ENCODE measurements at regions not wholly inside any gene's neighbourhood (a gene's known extent, or its start where the extent isn't known, plus 50 kb on each side); places are given as distances from the start of the nearest gene placed in this dataset. TPM values are rescaled to one million over a fixed set of nuclear protein-coding genes. Genes with fewer than 3 reads are reported as not detected.

GRCh38 chr11:28400331-28401100, 292.3 kb downstream of the METTL15 start:
- no peak overlapping the region for H3K27ac Mint-ChIP-seq (ENCODE audit: unreplicated experiment)
- no peak for DNase-seq (ENCODE audit: low read depth, low spot score)

GRCh38 chr11:28393348-28393747, 285.2 kb downstream of the METTL15 start:
- peaks cover 3% of the 10 kb centered on the region for H3K36me3 Mint-ChIP-seq (ENCODE audit: low read depth)
- no peak for TF ChIP-seq CTCF (conservative IDR thresholded peaks at IDR 0.05)
- no peaks in the 10 kb centered on the region for H3K4me1 Mint-ChIP-seq
- H3K4me3 Mint-ChIP-seq: no peak overlapping the region
- H3K9me3 Mint-ChIP-seq: no peaks in the 10 kb centered on the region
- no peak for DNase-seq (ENCODE audit: low read depth, low spot score)
- H3K27ac Mint-ChIP-seq (ENCODE audit: unreplicated experiment): no peak overlapping the region
- H3K27me3 Mint-ChIP-seq (ENCODE audit: low read depth): no peaks in the 10 kb centered on the region

More at GRCh38 chr11:28400331-28401100, 292.3 kb downstream of the METTL15 start:
- no peak overlapping the region for H3K4me3 Mint-ChIP-seq
- H3K27me3 Mint-ChIP-seq (ENCODE audit: low read depth): no peaks in the 10 kb centered on the region
- H3K4me1 Mint-ChIP-seq: no peaks in the 10 kb centered on the region
- H3K9me3 Mint-ChIP-seq: no peaks in the 10 kb centered on the region
- H3K36me3 Mint-ChIP-seq (ENCODE audit: low read depth): peaks cover 3% of the 10 kb centered on the region
- no peak for TF ChIP-seq CTCF (conservative IDR thresholded peaks at IDR 0.05)

- H3K27me3 Mint-ChIP-seq (ENCODE audit: low read depth): no peaks in the 10 kb centered on the region
- no peak overlapping the region for H3K4me3 Mint-ChIP-seq
- no peak for DNase-seq (ENCODE audit: low read depth, low spot score)
- no peaks in the 10 kb centered on the region for H3K4me1 Mint-ChIP-seq
- H3K36me3 Mint-ChIP-seq (ENCODE audit: low read depth): peaks cover 6% of the 10 kb centered on the region
- TF ChIP-seq CTCF (conservative IDR thresholded peaks at IDR 0.05): no peak
- H3K27ac Mint-ChIP-seq (ENCODE audit: unreplicated experiment): no peak overlapping the region
- peaks cover 6% of the 10 kb centered on the region for H3K9me3 Mint-ChIP-seq
Measured at GRCh38 chr11:28384418-28384817, 276.2 kb downstream of the METTL15 start.

- no peaks in the 10 kb centered on the region for H3K27me3 Mint-ChIP-seq (ENCODE audit: low read depth)
- no peak overlapping the region for H3K4me3 Mint-ChIP-seq
- no peak for DNase-seq (ENCODE audit: low read depth, low spot score)
- peaks cover 6% of the 10 kb centered on the region for H3K9me3 Mint-ChIP-seq
- peaks cover 6% of the 10 kb centered on the region for H3K36me3 Mint-ChIP-seq (ENCODE audit: low read depth)
- no peak for TF ChIP-seq CTCF (conservative IDR thresholded peaks at IDR 0.05)
- H3K27ac Mint-ChIP-seq (ENCODE audit: unreplicated experiment): no peak overlapping the region
- H3K4me1 Mint-ChIP-seq: no peaks in the 10 kb centered on the region
Measured at GRCh38 chr11:28383456-28383855, 275.3 kb downstream of the METTL15 start.

Small RNA genes lying in the stretch of these regions (microRNA-seq; reads per million reads assigned to microRNA genes)
- not detected for gene MIR8068
